Fibroblast of lung (primary cell): ENCODE measurements at regions not wholly inside any gene's neighbourhood (a gene's known extent, or its start where the extent isn't known, plus 50 kb on each side); places are given as distances from the start of the nearest gene placed in this dataset.
"Not testable (repeated sequence)": the region's sequence is repeated elsewhere in the genome, so short reads cannot be mapped to it uniquely, and the experiment has no call there.

ENCODE experiments used
- DNase-seq, 2 donors: peaks; one replicate each; pipeline versions ENCODE4 v3.0.0 to v3.0.0-alpha.2; 2010; ENCODE audit warnings: low read depth in 2 of 2
- H2AFZ ChIP-seq: 2 replicates; pipeline ENCODE4 v1.5.1; 2012; ENCODE audit warnings: low read length, control low read depth, inconsistent platforms
- H3K27ac ChIP-seq: 2 replicates; pipeline ENCODE4 v1.5.1; 2011; ENCODE audit warnings: low read length, control low read depth; ENCODE audit not compliant: insufficient read depth
- H3K27me3 ChIP-seq: 2 replicates; pipeline ENCODE4 v1.5.1; 2011; ENCODE audit warnings: mild to moderate bottlenecking, low read length; ENCODE audit not compliant: control insufficient read depth, insufficient read depth
- H3K36me3 ChIP-seq: 2 replicates; pipeline ENCODE4 v1.5.1; 2011; ENCODE audit warnings: low read length; ENCODE audit not compliant: control insufficient read depth, insufficient read depth
- H3K4me1 ChIP-seq: 2 replicates; pipeline ENCODE4 v1.5.1; 2011; ENCODE audit warnings: low read length; ENCODE audit not compliant: control insufficient read depth, insufficient read depth; ENCODE audit errors: extremely low read depth
- H3K4me2 ChIP-seq: 2 replicates; pipeline ENCODE4 v1.5.1; 2011; ENCODE audit warnings: low read length, control low read depth; ENCODE audit not compliant: insufficient read depth; ENCODE audit errors: extremely low read depth
- H3K4me3 ChIP-seq, 4 experiments: fragments of 200-600 bp in 1 of 4; sonication (generic) in 1 of 4; replicated peaks in 1 of 4; 2 replicates each; pipeline ENCODE4 v1.5.1; 2011 to 2016; ENCODE audit warnings: low read length in 4 of 4, low read depth in 3 of 4, mild to moderate bottlenecking in 3 of 4, control low read depth in 2 of 4, inconsistent platforms in 1 of 4, mixed read lengths in 1 of 4; ENCODE audit not compliant: insufficient read depth in 1 of 4; ENCODE audit errors: control extremely low read depth in 1 of 4
- H3K79me2 ChIP-seq: 2 replicates; pipeline ENCODE4 v1.5.1; 2012; ENCODE audit warnings: mild to moderate bottlenecking, low read length, inconsistent platforms; ENCODE audit not compliant: control insufficient read depth, insufficient read depth
- H3K9ac ChIP-seq: 2 replicates; pipeline ENCODE4 v1.5.1; 2011; ENCODE audit warnings: mild to moderate bottlenecking, low read length, control low read depth; ENCODE audit not compliant: insufficient read depth
- H3K9me3 ChIP-seq: 2 replicates; pipeline ENCODE4 v1.5.1; 2012; ENCODE audit warnings: low read depth, low read length; ENCODE audit not compliant: control insufficient read depth, insufficient read depth
- H4K20me1 ChIP-seq: 2 replicates; pipeline ENCODE4 v1.5.1; 2011; ENCODE audit warnings: low read length; ENCODE audit not compliant: control insufficient read depth, insufficient read depth; ENCODE audit errors: extremely low read depth
- EZH2 ChIP-seq: IDR thresholded peaks from 2 replicates; pipeline ENCODE4 v1.5.1; 2012; ENCODE audit warnings: low read length, control low read depth, mild to moderate bottlenecking; ENCODE audit errors: missing control alignments
- TF ChIP-seq, protein P1 (sequence below), 2 donors: IDR thresholded peaks in 1 of 2; conservative IDR thresholded peaks in 1 of 2; 1 replicate in 1 of 2; 2 replicates in 1 of 2; pipeline ENCODE4 v1.5.1; 2011 to 2012; ENCODE audit warnings: low read length in 2 of 2, control low read depth in 1 of 2, inconsistent platforms in 1 of 2, low read depth in 1 of 2, mild to moderate bottlenecking in 1 of 2

DNA sequence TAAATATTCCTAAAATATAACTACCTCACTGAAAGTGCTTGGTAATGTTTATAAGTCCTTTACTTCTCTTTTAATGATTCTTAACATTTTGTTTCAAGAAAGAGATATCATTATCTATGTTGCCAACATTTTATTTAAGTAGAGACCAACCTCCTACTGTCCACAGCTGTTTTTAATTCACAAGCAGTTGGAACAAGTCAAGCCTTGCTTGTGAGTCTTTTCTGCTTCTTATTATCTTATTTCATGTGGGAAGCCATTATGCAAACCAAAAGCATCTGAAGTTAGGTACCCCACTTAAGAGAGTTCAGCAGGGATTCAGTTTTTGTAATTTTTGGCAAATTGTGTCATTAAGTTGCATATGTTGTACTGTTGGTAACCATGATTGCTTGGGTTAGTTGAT is 1714.5 kb downstream of the GRIK2 start:
- Histone ChIP-seq H3K79me2 (no peaks in the 10 kb centered on the region), H2AFZ (no peak overlapping the region), H3K4me3 (no peak overlapping the region), H4K20me1 (no peaks in the 10 kb centered on the region), H3K36me3 (no peaks in the 10 kb centered on the region), H3K9ac (no peak overlapping the region), H3K4me2 (no peak overlapping the region), H3K27ac (no peak overlapping the region), H3K4me1 (no peaks in the 10 kb centered on the region), H3K27me3 (no peaks in the 10 kb centered on the region), H3K9me3 (no peaks in the 10 kb centered on the region)
- TF ChIP-seq, protein P1, sequence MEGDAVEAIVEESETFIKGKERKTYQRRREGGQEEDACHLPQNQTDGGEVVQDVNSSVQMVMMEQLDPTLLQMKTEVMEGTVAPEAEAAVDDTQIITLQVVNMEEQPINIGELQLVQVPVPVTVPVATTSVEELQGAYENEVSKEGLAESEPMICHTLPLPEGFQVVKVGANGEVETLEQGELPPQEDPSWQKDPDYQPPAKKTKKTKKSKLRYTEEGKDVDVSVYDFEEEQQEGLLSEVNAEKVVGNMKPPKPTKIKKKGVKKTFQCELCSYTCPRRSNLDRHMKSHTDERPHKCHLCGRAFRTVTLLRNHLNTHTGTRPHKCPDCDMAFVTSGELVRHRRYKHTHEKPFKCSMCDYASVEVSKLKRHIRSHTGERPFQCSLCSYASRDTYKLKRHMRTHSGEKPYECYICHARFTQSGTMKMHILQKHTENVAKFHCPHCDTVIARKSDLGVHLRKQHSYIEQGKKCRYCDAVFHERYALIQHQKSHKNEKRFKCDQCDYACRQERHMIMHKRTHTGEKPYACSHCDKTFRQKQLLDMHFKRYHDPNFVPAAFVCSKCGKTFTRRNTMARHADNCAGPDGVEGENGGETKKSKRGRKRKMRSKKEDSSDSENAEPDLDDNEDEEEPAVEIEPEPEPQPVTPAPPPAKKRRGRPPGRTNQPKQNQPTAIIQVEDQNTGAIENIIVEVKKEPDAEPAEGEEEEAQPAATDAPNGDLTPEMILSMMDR (conservative IDR thresholded peaks at IDR 0.05 in 1 of 2, IDR thresholded peaks at IDR 0.05 in 1 of 2; ENCODE audit: low read depth in 1 of 2, low read length in 2 of 2): no peak
- no peak for TF ChIP-seq EZH2
- DNase-seq: no peak

DNA sequence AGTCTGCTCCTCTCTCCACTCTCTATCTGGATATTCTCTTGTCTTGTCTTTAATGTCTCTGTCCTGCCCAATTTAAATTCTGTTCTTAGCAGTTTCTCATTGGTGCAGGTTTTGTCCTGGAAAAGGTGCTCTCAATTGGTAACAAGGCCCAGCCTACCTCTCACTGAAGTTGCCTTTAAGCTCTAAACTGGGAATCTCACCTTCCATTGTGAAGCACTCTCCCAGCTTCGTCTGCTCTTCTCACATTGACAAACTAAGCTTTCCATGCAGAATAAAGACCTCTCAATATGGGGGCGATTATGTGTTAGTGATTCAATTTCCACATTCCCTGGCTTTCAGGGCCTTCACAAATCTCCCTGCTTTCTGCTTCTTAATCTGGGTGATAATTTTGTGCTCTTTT is 1712.2 kb downstream of the GRIK2 start:
- Histone ChIP-seq H3K27ac (no peak overlapping the region), H3K4me1 (no peaks in the 10 kb centered on the region), H3K4me3 (no peak overlapping the region), H3K9ac (no peak overlapping the region), H3K9me3 (no peaks in the 10 kb centered on the region), H4K20me1 (no peaks in the 10 kb centered on the region), H3K36me3 (no peaks in the 10 kb centered on the region), H2AFZ (no peak overlapping the region), H3K27me3 (no peaks in the 10 kb centered on the region), H3K79me2 (no peaks in the 10 kb centered on the region), H3K4me2 (no peak overlapping the region)
- no peak for TF ChIP-seq EZH2
- TF ChIP-seq, protein P1 (conservative IDR thresholded peaks at IDR 0.05 in 1 of 2, IDR thresholded peaks at IDR 0.05 in 1 of 2; ENCODE audit: low read depth in 1 of 2, low read length in 2 of 2): no peak
- no peak for DNase-seq

DNA sequence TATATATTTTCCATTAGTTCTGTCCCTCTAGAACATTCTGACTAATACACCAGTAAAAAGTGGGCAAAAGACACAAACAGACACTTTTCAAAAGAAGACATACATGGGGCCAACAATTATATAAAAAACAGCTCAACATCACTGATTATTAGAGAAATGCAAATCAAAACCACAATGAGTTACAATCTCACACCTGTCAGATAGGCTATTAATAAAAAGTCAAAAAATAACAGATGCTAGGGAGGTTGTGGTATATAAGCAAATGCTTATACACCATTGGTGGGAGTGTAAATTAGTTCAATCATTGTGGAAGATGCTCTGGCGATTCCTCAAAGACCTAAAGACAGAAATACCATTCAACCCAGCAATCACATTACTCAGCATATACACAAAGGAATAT is 1707.8 kb downstream of the GRIK2 start:
- DNase-seq: no peak
- H3K4me2 ChIP-seq: no peak overlapping the region
- no peak overlapping the region for H3K4me3 ChIP-seq
- H3K79me2 ChIP-seq: no peaks in the 10 kb centered on the region
- H3K4me1 ChIP-seq: no peaks in the 10 kb centered on the region
- no peak overlapping the region for H2AFZ ChIP-seq
- no peaks in the 10 kb centered on the region for H3K36me3 ChIP-seq
- H4K20me1 ChIP-seq: no peaks in the 10 kb centered on the region
- no peaks in the 10 kb centered on the region for H3K9me3 ChIP-seq
- H3K9ac ChIP-seq: no peak overlapping the region
- TF ChIP-seq, protein P1 (conservative IDR thresholded peaks at IDR 0.05 in 1 of 2, IDR thresholded peaks at IDR 0.05 in 1 of 2; ENCODE audit: low read depth in 1 of 2, low read length in 2 of 2): no peak
- no peak for TF ChIP-seq EZH2
- no peak overlapping the region for H3K27ac ChIP-seq
- no peaks in the 10 kb centered on the region for H3K27me3 ChIP-seq

DNA sequence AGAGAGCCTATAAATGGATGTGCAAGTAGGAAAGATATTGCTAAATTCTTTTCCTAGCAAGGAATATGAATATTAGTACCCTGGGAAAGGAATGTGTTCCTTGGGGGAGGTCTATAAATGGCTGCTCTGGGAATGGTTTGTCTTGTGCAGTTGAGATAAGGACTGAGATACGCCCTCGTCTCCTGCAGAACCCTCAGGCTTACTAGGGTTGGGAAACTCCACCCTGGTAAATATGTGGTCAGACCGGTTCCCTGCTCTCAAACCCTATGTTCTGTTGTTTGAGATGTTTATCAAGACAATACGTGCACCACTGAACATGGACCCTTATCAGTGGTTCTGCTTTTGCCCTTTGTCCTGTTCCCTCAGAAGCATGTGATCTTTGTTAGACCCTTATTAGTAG is 1698.9 kb downstream of the GRIK2 start:
- not testable (repeated sequence) for H3K27me3 ChIP-seq, H3K9ac ChIP-seq, H3K4me3 ChIP-seq, H3K27ac ChIP-seq, H3K36me3 ChIP-seq, DNase-seq, H3K4me2 ChIP-seq, H4K20me1 ChIP-seq, H3K4me1 ChIP-seq, H3K9me3 ChIP-seq, H2AFZ ChIP-seq, H3K79me2 ChIP-seq
